Right atrium auricular region (tissue), 2 donors: ENCODE measurements at regions not wholly inside any gene's neighbourhood (a gene's known extent, or its start where the extent isn't known, plus 50 kb on each side); places are given as distances from the start of the nearest gene placed in this dataset.

Experiments
- DNase-seq: peaks from one replicate; pipeline ENCODE4 v3.0.0-alpha.2; 2019; ENCODE audit warnings: low spot score
- H3K27ac ChIP-seq, 2 donors: fragments of 200-600 bp; sonication (generic); 1 replicate in 1 of 2; 2 replicates in 1 of 2; pipeline ENCODE4 v1.5.1; 2016 to 2019
- H3K27me3 ChIP-seq, 2 donors: fragments of 200-600 bp; sonication (generic); one replicate each; pipeline versions ENCODE4 v1.5.1 to v1.6.0; 2017 to 2019
- H3K36me3 ChIP-seq: fragments of 200-600 bp; sonication (generic); one replicate; pipeline ENCODE4 v1.5.1; 2016
- H3K4me1 ChIP-seq, 2 donors: fragments of 200-600 bp; sonication (generic); one replicate each; pipeline versions ENCODE4 v1.5.1 to v1.6.0; 2017 to 2019
- H3K4me3 ChIP-seq, 2 donors: fragments of 200-600 bp; sonication (generic); 1 replicate in 1 of 2; 2 replicates in 1 of 2; pipeline ENCODE4 v1.5.1; 2017 to 2019; ENCODE audit warnings: mild to moderate bottlenecking in 1 of 2, moderate library complexity in 1 of 2
- H3K9me3 ChIP-seq, 2 donors: fragments of 200-600 bp; sonication (generic); one replicate each; pipeline ENCODE4 v1.5.1; 2019
- CTCF ChIP-seq, 2 donors: fragments of 200-600 bp; sonication (generic); IDR thresholded peaks; one replicate each; pipeline ENCODE4 v1.5.1; 2019; ENCODE audit warnings: antibody characterized with exemption in 2 of 2

GRCh38 chr7:94195813-94196212 is 191.7 kb upstream of the BET1 start:
- Histone ChIP-seq H3K36me3 (no peaks in the 10 kb centered on the region), H3K9me3 (no peaks in the 10 kb centered on the region), H3K4me1 (no peaks in the 10 kb centered on the region), H3K27me3 (no peaks in the 10 kb centered on the region), H3K4me3 (no peak overlapping the region), H3K27ac (no peak overlapping the region)
- TF ChIP-seq CTCF (IDR thresholded peaks at IDR 0.05), result no peak
- no peak for DNase-seq

GRCh38 chr7:94205529-94205928 is 189.2 kb upstream of the COL1A2 start:
- H3K4me1 ChIP-seq, result no peaks in the 10 kb centered on the region
- no peak for DNase-seq
- no peaks in the 10 kb centered on the region for H3K9me3 ChIP-seq
- TF ChIP-seq CTCF (IDR thresholded peaks at IDR 0.05), result no peak
- no peaks in the 10 kb centered on the region for H3K36me3 ChIP-seq
- H3K27ac ChIP-seq, result no peak overlapping the region
- no peak overlapping the region for H3K4me3 ChIP-seq
- H3K27me3 ChIP-seq, result no peaks in the 10 kb centered on the region

- Histone ChIP-seq H3K36me3 (no peaks in the 10 kb centered on the region), H3K4me3 (no peak overlapping the region), H3K27ac (no peak overlapping the region), H3K9me3 (no peaks in the 10 kb centered on the region), H3K27me3 (no peaks in the 10 kb centered on the region), H3K4me1 (no peaks in the 10 kb centered on the region)
- DNase-seq, result no peak
- TF ChIP-seq CTCF (IDR thresholded peaks at IDR 0.05), result no peak
Observed at GRCh38 chr7:94206295-94206694, 188.4 kb upstream of the COL1A2 start.

GRCh38 chr7:94212160-94212559 is 182.5 kb upstream of the COL1A2 start:
- Histone ChIP-seq H3K36me3 (no peaks in the 10 kb centered on the region), H3K27me3 (no peaks in the 10 kb centered on the region), H3K27ac (no peak overlapping the region), H3K4me1 (no peaks in the 10 kb centered on the region), H3K4me3 (no peak overlapping the region), H3K9me3 (no peaks in the 10 kb centered on the region)
- DNase-seq, result no peak
- no peak for TF ChIP-seq CTCF (IDR thresholded peaks at IDR 0.05)

GRCh38 chr7:94216944-94217461 is 177.7 kb upstream of the COL1A2 start:
- H3K27ac ChIP-seq, result peak overlapping the region in 1 of 2 donors; percentile 25
- no peaks in the 10 kb centered on the region for H3K27me3 ChIP-seq

More at GRCh38 chr7:94216944-94217461, 177.7 kb upstream of the COL1A2 start:
- Histone ChIP-seq H3K4me3 (no peak overlapping the region), H3K4me1 (no peaks in the 10 kb centered on the region), H3K36me3 (no peaks in the 10 kb centered on the region), H3K9me3 (no peaks in the 10 kb centered on the region)
- DNase-seq, result no peak
- no peak for TF ChIP-seq CTCF (IDR thresholded peaks at IDR 0.05)
